GM19043 (cell line): ENCODE measurements at regions not wholly inside any gene's neighbourhood (a gene's known extent, or its start where the extent isn't known, plus 50 kb on each side); places are given as distances from the start of the nearest gene placed in this dataset.

ENCODE experiments used
- ATAC-seq: cut with Tn5 transposase; IDR thresholded peaks from one replicate; pipeline ENCODE4 v1.9.1; 2021; ENCODE audit warnings: low read depth; ENCODE audit not compliant: unreplicated experiment

GRCh38 chr10:4775808-4776207 is 50.2 kb upstream of the AKR1E2 start:
- no peak for ATAC-seq

- ATAC-seq, result no peak
These were observed 53.8 kb upstream of the AKR1E2 start for GRCh38 chr10:4772202-4772570.

GRCh38 chr10:4771554-4772201 is 54.3 kb upstream of the AKR1E2 start:
- no peak for ATAC-seq

- ATAC-seq, result no peak
These were observed 55.0 kb upstream of the AKR1E2 start for GRCh38 chr10:4770801-4771553.

DNA sequence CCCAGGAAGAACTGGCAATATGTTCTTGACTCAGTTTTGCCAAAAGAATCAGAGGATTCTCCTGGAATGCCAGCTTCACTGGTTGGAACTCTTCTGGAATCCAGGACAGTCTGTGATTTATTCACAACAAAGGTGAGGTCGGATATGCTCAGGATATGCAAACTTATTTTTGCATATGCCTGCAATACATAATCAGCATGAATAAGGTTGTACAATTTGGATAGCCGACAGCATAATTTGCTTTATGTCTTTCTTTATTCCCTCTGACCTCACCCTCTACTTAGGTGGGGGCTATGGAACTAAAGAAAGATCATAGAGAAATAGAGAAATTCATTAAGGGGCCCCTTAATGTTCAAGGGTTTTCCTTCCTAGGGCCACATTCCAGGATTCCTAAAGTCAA is 57.6 kb upstream of the AKR1E2 start:
- ATAC-seq, result no peak

- ATAC-seq, result no peak
These were observed 58.8 kb upstream of the AKR1E2 start for GRCh38 chr10:4767033-4767814.

DNA sequence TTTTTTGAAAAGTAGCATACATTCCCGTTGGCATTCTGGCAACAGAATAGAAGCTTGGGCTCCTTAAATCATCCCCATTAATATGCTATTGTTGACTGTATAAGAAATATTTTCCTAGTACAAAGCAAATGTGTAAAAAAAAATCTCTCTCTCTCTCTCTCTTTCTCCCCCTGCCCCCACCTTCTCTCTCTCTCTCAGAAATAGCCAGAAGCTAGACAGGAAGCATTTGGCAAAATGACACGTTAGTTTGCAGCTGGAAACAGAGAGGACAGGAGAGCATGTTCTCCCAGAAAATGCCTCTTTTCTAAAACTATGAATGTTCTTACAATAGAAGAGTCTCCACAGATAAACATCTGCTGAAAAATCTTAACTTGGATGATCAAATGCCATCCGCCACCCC is 59.6 kb upstream of the AKR1E2 start:
- no peak for ATAC-seq

- ATAC-seq, result no peak
These were observed 60.6 kb upstream of the AKR1E2 start for GRCh38 chr10:4765428-4765827.

- no peak for ATAC-seq
These were observed 62.0 kb upstream of the AKR1E2 start for GRCh38 chr10:4763960-4764428.

- no peak for ATAC-seq
These were observed 62.5 kb upstream of the AKR1E2 start for GRCh38 chr10:4763513-4763912.

GRCh38 chr10:4758256-4758655 is 67.8 kb upstream of the AKR1E2 start:
- ATAC-seq, result no peak

DNA sequence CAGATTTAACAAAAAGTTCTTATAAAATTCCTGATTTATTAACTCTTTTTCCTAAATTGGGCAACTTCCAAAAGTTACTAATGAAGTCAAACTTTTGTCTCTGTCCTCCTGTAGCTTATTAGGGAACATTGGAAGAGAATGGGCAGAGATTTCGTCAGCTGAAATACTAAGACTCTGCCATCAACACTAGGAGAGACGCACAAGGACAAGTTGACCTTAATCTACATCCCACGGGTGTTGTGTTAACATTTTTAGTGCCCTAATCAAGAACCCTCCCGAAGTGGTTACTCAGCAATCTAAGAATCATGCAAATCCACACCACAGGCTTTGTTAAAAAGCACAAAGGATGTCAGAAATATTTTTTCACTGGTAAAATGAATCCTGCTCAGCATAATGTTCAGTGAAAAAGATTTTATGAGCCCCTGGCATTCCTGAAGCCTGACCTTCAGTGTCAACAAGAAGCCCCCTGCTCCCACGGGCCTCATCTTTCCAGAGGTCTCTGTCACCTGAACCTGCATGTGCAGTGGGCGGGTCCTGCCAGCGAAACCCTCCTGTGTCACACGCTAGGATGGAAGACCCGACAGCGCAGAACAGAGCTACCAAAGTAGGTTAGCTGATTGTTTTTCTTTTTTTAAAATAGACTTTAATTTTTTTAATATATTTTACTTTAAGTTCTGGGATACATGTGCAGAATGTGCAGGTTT is 70.6 kb upstream of the AKR1E2 start:
- ATAC-seq, result no peak

DNA sequence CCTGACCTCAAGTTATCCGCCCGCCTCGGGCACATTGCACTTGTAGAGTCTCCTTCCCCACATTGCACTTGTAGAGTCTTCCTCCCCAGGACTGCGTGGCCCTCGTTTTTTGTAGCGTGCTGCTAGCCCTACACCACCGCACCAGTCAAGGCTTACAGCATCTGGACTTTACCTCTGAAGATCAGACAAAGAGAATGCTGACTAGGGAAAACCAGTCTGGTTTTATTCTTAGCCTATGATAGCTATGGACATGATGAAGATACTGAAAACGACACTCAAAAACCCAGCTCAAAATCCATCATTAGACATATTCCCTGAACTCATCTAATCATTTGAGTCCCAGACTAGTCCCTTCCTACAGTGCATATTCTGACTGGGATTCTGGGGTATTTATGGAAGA is 71.9 kb upstream of the AKR1E2 start:
- no peak for ATAC-seq

DNA sequence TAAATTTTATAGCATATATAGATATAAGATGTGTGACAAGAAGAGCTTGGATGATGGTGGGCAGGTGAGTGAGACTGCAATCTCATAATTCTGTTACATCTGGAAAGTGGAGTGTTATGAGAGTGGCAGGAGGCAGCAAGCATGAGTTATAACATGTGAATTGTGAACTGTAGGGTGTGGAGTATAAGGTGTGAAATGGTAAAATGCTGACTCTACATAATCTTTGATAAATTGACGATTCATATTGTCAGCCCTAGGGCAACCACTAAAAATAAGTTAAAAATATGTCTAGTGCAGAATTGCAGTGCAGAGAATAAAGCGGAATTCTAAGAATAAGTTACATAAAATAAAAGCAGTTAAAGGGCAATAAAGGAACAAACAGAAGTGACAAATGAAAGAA is 74.8 kb upstream of the AKR1E2 start:
- ATAC-seq, result no peak

DNA sequence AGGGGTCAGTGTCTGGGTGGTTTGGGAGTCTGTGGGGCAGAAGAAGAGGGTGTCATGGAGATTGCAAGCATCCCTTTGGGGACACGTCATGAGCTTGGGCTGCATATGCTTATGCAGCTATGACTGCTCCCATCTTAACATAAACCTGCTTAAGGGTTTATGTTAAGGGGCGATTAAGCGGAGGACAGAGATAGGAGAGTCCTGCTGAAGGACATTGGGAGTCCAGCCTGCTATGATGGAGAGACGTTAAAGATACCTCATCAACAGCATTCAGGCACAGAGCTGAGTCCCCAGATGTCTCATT is 76.8 kb upstream of the AKR1E2 start:
- no peak for ATAC-seq

GRCh38 chr10:4748491-4749270 is 77.3 kb upstream of the AKR1E2 start:
- no peak for ATAC-seq

DNA sequence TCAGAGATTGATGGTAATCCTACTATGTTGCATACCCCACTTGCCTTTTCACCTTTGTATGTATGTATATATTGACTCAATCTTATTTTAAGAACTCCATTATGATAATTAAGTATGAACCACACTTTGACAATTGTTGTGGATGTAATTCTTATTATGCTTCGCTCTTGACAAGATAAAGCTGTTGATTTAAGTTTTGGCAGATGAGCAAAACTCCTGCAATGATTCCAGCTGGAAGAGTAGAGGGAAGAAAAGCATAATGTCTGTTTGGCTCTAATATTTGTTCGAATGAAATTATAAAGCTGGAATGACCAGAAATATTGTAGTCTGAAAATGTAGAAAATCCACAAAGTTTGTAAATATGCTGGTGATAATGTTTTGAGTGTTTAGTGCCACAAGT is 83.8 kb upstream of the AKR1E2 start:
- no peak for ATAC-seq

- no peak for ATAC-seq
These were observed 85.5 kb upstream of the AKR1E2 start for GRCh38 chr10:4740471-4740870.

DNA sequence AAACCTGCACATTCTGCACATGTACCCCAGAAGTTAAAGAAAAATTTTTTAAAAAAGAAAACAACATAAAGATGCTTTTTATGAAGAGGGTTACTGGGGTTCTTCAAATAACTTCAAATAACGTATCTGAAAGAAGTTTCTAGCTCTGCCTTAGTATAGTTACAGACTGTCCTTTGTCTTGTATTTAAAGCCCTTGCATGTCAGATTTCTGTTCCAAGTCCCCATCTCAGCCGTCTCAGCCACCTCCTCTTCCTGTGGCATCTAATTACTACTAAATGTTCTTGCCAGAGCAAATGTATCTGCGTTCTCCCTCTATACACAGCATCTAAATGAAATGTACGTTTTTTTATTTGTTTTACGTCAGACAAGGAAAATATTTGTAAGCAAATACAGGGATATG is 89.4 kb upstream of the AKR1E2 start:
- ATAC-seq, result no peak

GRCh38 chr10:4736183-4736582 is 89.8 kb upstream of the AKR1E2 start:
- ATAC-seq, result no peak
